Neural cell (in vitro differentiated cells): ENCODE measurements at regions not wholly inside any gene's neighbourhood (a gene's known extent, or its start where the extent isn't known, plus 50 kb on each side); places are given as distances from the start of the nearest gene placed in this dataset.
A peak's percentile ranks its signal among the peaks of the same experiment; 100 is the strongest.

Source experiments
- CTCF ChIP-seq: fragments of 450-650 bp; IDR thresholded peaks from 2 replicates; pipeline ENCODE4 v1.5.1; 2014; ENCODE audit warnings: antibody characterized with exemption, mild to moderate bottlenecking, moderate library complexity; ENCODE audit not compliant: poor library complexity, severe bottlenecking
- EP300 ChIP-seq: fragments of 450-650 bp; conservative IDR thresholded peaks from 2 replicates; pipeline ENCODE4 v1.6.1; 2014; ENCODE audit warnings: antibody characterized with exemption, mild to moderate bottlenecking, moderate library complexity; ENCODE audit not compliant: poor library complexity, severe bottlenecking
- EZH2 ChIP-seq: fragments of 200-600, 300-800 bp; shearing (Covaris generic), sonication (generic); IDR thresholded peaks from 2 replicates; pipeline ENCODE4 v1.6.1; 2014; ENCODE audit warnings: antibody characterized with exemption, low read length, borderline replicate concordance, mild to moderate bottlenecking; ENCODE audit not compliant: insufficient read depth, poor library complexity, severe bottlenecking
- MXI1 ChIP-seq: fragments of 450-650 bp; conservative IDR thresholded peaks from 2 replicates; pipeline ENCODE4 v1.6.1; 2014; ENCODE audit warnings: antibody characterized with exemption, mild to moderate bottlenecking; ENCODE audit not compliant: poor library complexity, severe bottlenecking
- POLR2AphosphoS5 ChIP-seq: IDR thresholded peaks from 2 replicates; pipeline ENCODE4 v1.6.1; 2012
- REST ChIP-seq: IDR thresholded peaks from 2 replicates; pipeline ENCODE4 v1.6.1; 2012; ENCODE audit warnings: borderline replicate concordance

- peak; percentile 52 for TF ChIP-seq CTCF
- TF ChIP-seq POLR2AphosphoS5 = no peak
- TF ChIP-seq REST = no peak
- TF ChIP-seq EZH2 = no peak
- TF ChIP-seq MXI1 = no peak
- no peak for TF ChIP-seq EP300
Measured at GRCh38 chr17:13114601-13115031, 96.8 kb upstream of the ELAC2 start.
